ENCODE measurements at regions not wholly inside any gene's neighbourhood (a gene's known extent, or its start where the extent isn't known, plus 50 kb on each side); places are given as distances from the start of the nearest gene placed in this dataset.

DNA sequence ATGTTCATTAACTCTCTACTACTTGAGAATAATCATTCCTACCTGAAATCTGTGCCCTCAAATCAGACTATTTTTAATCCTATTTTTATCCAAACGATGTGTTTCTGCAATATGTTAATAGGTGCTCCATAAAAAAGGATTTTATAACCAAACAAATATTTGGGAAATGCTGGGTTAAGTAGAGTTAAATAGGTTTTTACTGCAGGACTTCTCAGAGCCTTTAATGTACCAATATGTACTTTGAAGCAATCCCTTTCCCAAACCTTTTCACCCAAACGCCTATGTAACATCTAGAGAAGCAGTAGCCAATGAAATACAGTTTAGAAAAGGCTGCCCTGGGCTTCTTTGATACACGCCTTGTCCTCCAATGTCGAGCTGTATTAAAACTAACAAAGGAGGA, 182.5 kb downstream of the SP3 start:
- H3K27ac ChIP-seq (ENCODE audit: low read length): no peak overlapping the region
- no TSS peak for BruUV-seq (replicated peaks)
- intact Hi-C loops (cut with micrococcal nuclease): no loop called here
- POLR2A ChIA-PET (ENCODE audit: unreplicated experiment): no interaction called here
- DNase-seq (no peak), ATAC-seq (no peak)
- H4K20me1 ChIP-seq (ENCODE audit: low read length): no peaks in the 10 kb centered on the region
- H3K4me1 ChIP-seq (ENCODE audit: insufficient read depth, low read length): no peaks in the 10 kb centered on the region
- H3K36me3 ChIP-seq (ENCODE audit: low read depth, low read length): no peaks in the 10 kb centered on the region
- TF ChIP-seq EZH2 (IDR thresholded peaks at IDR 0.05; ENCODE audit: low read length, unreplicated experiment) (no peak), EZH2phosphoT487 (IDR thresholded peaks at IDR 0.05; ENCODE audit: borderline replicate concordance, low read length) (no peak)
- TF ChIP-seq, protein P1, sequence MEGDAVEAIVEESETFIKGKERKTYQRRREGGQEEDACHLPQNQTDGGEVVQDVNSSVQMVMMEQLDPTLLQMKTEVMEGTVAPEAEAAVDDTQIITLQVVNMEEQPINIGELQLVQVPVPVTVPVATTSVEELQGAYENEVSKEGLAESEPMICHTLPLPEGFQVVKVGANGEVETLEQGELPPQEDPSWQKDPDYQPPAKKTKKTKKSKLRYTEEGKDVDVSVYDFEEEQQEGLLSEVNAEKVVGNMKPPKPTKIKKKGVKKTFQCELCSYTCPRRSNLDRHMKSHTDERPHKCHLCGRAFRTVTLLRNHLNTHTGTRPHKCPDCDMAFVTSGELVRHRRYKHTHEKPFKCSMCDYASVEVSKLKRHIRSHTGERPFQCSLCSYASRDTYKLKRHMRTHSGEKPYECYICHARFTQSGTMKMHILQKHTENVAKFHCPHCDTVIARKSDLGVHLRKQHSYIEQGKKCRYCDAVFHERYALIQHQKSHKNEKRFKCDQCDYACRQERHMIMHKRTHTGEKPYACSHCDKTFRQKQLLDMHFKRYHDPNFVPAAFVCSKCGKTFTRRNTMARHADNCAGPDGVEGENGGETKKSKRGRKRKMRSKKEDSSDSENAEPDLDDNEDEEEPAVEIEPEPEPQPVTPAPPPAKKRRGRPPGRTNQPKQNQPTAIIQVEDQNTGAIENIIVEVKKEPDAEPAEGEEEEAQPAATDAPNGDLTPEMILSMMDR (conservative IDR thresholded peaks at IDR 0.05; ENCODE audit: low read depth, low read length): no peak
- CTCF ChIA-PET: no interaction called here
- no peaks in the 10 kb centered on the region for H3K9me3 ChIP-seq (ENCODE audit: low read length)
- no peaks in the 10 kb centered on the region for H3F3A ChIP-seq (ENCODE audit: low read length, unreplicated experiment)
- H3K9ac ChIP-seq (ENCODE audit: low read length): no peak overlapping the region
- no peaks in the 10 kb centered on the region for H3K9me2 ChIP-seq (replicated peaks; ENCODE audit: low read length)
- no peaks in the 10 kb centered on the region for H3K27me3 ChIP-seq (ENCODE audit: low read length)
- no peak overlapping the region for H3K4me3 ChIP-seq (ENCODE audit: low read length)
- H3K79me2 ChIP-seq (ENCODE audit: low read length): no peaks in the 10 kb centered on the region
- no peak overlapping the region for H3K4me2 ChIP-seq (ENCODE audit: low read length)
- no peak overlapping the region for H2AFZ ChIP-seq (ENCODE audit: low read length)

DNA sequence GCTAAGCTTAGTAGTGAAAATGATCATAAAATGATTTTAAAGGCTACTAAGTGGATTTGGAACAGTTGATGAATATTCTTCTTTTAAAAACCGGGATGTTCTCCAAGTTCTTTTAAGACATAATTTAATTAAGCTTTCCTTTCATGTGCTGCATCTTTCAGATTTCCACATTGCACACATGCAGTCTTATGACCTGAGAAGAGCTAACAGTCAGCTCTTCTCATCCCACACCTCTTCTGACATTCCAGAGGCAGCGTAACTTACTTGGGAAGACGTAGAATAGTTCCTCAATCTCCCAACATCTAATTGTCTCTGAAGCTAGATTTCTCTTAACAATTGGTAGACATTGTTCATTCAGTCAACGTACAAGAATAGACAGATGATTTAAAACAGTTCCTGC, 181.8 kb downstream of the SP3 start:
- Histone ChIP-seq H3K9me3 (ENCODE audit: low read length) (no peaks in the 10 kb centered on the region), H3K9me2 (replicated peaks; ENCODE audit: low read length) (no peaks in the 10 kb centered on the region), H3K27me3 (ENCODE audit: low read length) (no peaks in the 10 kb centered on the region), H3F3A (ENCODE audit: low read length, unreplicated experiment) (no peaks in the 10 kb centered on the region), H2AFZ (ENCODE audit: low read length) (no peak overlapping the region), H3K79me2 (ENCODE audit: low read length) (no peaks in the 10 kb centered on the region), H4K20me1 (ENCODE audit: low read length) (no peaks in the 10 kb centered on the region), H3K27ac (ENCODE audit: low read length) (no peak overlapping the region), H3K4me1 (ENCODE audit: insufficient read depth, low read length) (no peaks in the 10 kb centered on the region), H3K4me2 (ENCODE audit: low read length) (no peak overlapping the region), H3K4me3 (ENCODE audit: low read length) (no peak overlapping the region), H3K9ac (ENCODE audit: low read length) (no peak overlapping the region), H3K36me3 (ENCODE audit: low read depth, low read length) (no peaks in the 10 kb centered on the region)
- no TSS peak for BruUV-seq (replicated peaks)
- TF ChIP-seq EZH2 (IDR thresholded peaks at IDR 0.05; ENCODE audit: low read length, unreplicated experiment): no peak
- no peak for TF ChIP-seq EZH2phosphoT487 (IDR thresholded peaks at IDR 0.05; ENCODE audit: borderline replicate concordance, low read length)
- TF ChIP-seq, protein P1 (conservative IDR thresholded peaks at IDR 0.05; ENCODE audit: low read depth, low read length): no peak
- ATAC-seq: no peak
- CTCF ChIA-PET: no interaction called here
- DNase-seq: no peak
- POLR2A ChIA-PET (ENCODE audit: unreplicated experiment): no interaction called here
- intact Hi-C loops (cut with micrococcal nuclease): no loop called here

DNA sequence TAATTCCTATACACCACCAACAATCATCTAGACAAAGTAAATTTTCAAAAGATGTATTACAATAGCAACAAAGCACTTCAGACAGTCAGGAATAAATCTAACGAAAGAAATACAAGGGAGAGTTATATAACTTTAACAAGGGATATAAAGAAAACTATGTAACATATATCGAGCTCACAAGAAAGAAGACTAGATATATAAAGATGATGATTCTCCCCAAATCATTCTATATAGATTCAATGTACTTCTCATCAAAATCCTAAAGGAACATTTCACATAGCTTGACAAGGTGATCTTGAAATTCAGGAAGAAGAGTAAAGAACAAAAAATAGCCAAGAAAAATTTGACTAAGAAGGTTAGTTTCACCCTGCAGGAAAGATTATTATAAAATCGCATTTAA, 179.4 kb downstream of the SP3 start:
- no peaks in the 10 kb centered on the region for H3F3A ChIP-seq (ENCODE audit: low read length, unreplicated experiment)
- intact Hi-C loops (cut with micrococcal nuclease): no loop called here
- no TSS peak for BruUV-seq (replicated peaks)
- DNase-seq (no peak), ATAC-seq (no peak)
- H3K4me3 ChIP-seq (ENCODE audit: low read length): no peak overlapping the region
- no peak overlapping the region for H3K27ac ChIP-seq (ENCODE audit: low read length)
- H3K4me2 ChIP-seq (ENCODE audit: low read length): no peak overlapping the region
- no peaks in the 10 kb centered on the region for H4K20me1 ChIP-seq (ENCODE audit: low read length)
- H3K4me1 ChIP-seq (ENCODE audit: insufficient read depth, low read length): no peaks in the 10 kb centered on the region
- H3K9ac ChIP-seq (ENCODE audit: low read length): no peak overlapping the region
- no peaks in the 10 kb centered on the region for H3K9me2 ChIP-seq (replicated peaks; ENCODE audit: low read length)
- H3K79me2 ChIP-seq (ENCODE audit: low read length): no peaks in the 10 kb centered on the region
- POLR2A ChIA-PET (ENCODE audit: unreplicated experiment): no interaction called here
- H2AFZ ChIP-seq (ENCODE audit: low read length): no peak overlapping the region
- no peak for TF ChIP-seq EZH2 (IDR thresholded peaks at IDR 0.05; ENCODE audit: low read length, unreplicated experiment)
- TF ChIP-seq, protein P1 (conservative IDR thresholded peaks at IDR 0.05; ENCODE audit: low read depth, low read length): no peak
- no peak for TF ChIP-seq EZH2phosphoT487 (IDR thresholded peaks at IDR 0.05; ENCODE audit: borderline replicate concordance, low read length)
- CTCF ChIA-PET: no interaction called here
- H3K36me3 ChIP-seq (ENCODE audit: low read depth, low read length): no peaks in the 10 kb centered on the region
- H3K27me3 ChIP-seq (ENCODE audit: low read length): no peaks in the 10 kb centered on the region
- no peaks in the 10 kb centered on the region for H3K9me3 ChIP-seq (ENCODE audit: low read length)

Data from PC-3 (cell line).